ENCODE measurements at regions not wholly inside any gene's neighbourhood (a gene's known extent, or its start where the extent isn't known, plus 50 kb on each side); places are given as distances from the start of the nearest gene placed in this dataset.

DNA sequence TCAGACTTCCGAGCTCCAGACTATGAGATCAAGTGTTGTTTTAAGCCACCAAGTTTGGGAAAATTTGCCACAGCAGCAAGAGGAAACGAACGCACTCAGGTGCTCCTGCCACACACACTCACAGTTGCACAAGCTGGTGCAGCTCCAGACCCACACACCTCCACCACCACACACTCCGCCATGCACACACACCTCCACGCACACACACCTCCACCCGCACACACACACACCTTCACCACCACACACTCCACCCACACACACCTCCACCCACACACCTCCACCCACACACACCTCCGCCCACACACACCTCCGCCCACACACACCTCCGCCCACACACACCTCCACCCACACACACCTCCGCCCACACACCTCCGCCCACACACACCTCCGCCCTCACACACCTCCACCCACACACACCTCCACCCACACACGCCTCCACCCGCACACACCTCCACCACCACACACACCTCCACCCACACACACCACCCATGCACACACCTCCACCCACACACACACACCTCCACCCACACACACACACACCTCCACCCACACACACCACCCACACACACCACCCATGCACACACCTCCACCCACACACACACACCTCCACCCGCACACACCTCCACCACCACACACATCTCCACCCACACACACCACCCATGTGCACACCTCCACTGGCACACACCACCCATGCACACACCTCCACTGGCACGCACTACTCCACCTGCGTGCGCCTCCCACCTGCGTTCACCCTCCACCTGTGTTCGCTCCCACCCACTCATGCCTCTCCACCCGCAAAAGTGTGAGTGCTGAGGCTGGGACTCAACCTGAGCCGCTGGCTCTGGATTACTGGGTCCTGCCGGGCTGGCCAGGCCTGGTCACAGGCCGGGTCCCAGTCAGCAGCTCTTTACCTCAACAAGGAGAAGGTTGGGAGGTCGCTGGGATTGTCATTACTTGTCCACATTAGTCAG lies 175.6 kb downstream of the BMP7 start:
- DNase-seq = peak in 1 of 2 experiments; percentile 21

- peak; percentile 26 to 30 for DNase-seq
Measured at GRCh38 chr20:57091748-57092111, 174.7 kb downstream of the BMP7 start.

DNA sequence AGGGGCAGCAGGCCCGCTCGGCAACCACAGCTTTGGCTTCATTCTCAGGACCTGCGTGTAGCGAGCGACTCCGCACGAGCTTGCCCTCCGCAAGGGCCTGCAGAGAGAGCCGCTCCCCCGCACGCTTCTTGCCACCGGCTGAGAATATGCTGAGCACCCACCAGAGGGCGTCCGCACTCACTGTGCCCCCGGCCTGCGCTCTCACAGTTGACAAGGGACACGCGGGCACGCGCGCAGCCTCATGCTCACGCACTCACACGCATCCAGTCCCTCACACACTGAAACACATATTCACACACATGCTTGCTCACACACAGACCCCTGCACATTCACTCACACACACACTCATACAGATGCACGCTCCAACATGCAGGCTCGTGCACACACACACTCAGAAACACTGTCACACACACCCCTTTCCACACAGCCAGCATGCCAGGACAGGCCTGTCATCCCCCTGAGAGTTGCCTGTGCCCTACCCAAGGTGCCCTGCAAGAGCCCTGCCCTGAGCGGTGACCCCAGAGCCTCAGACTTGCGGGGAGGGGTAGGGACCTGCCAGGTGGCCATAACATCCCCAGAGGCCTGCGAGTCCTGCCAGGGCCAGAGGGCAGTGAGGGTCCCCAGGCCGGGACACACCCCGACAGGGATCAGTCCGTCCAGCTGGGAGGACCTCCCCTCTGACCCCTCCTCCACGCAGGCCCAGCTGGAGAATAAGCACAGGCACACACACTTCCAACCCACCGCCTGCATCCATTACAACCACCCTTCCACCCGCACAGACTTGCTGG lies 174.1 kb downstream of the BMP7 start:
- peak; percentile 71 to 79 for DNase-seq

DNA sequence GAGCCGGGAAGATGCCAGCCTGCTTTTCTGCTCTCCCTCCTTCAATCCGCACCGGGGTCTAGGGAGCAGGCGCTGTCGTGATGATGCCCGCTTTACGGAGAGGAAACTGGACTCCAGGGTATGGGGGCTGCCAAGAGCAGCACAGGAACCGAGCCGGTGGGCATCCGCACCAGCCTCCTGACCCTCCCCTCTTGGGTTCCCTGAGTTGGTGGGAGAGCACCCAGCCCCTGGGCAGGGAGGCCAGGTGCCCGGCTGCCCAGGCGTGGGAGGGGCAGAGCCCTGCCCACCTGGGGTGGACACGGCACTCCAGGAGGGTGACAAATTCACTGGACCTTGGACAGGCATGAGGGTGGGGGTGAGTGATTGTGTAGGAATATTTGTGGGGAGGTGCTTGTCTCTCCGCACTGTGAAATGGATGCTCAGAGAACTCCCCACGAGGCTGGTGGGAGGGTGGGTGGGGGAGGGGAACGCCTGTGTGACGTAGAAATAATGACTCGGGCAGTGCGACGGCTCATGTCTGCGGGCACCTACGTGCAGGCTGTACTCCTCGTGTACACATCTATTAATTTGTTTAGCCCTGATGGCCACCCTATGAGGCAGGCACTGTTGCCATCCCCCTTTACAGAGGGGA lies 173.4 kb downstream of the BMP7 start:
- no peak for DNase-seq

- no peak for DNase-seq
Measured at GRCh38 chr20:57093766-57094165, 172.7 kb downstream of the BMP7 start.

- no peak for DNase-seq
Measured at GRCh38 chr20:57094252-57094891, 172.1 kb downstream of the BMP7 start.

GRCh38 chr20:57094991-57095390 lies 171.4 kb downstream of the BMP7 start:
- DNase-seq = no peak

DNA sequence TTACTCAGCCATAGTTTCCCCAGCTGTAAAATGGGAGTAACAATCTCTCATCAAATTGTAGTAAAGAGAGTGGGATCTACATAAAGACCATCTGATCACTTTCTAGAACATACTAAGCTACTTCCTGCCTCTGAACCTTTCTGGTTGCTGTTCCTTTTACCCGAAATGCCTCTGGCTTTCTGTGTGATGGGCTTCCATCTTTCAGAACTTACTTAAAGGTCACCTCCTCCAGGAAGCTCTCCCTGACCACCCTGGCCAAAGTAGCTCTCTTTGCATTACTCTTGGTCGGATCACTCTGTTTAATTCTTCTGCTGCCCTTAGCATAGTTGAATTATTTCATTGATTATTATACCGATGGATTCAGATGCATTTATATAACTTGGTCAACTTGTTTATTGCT lies 171.0 kb downstream of the BMP7 start:
- no peak for DNase-seq

DNA sequence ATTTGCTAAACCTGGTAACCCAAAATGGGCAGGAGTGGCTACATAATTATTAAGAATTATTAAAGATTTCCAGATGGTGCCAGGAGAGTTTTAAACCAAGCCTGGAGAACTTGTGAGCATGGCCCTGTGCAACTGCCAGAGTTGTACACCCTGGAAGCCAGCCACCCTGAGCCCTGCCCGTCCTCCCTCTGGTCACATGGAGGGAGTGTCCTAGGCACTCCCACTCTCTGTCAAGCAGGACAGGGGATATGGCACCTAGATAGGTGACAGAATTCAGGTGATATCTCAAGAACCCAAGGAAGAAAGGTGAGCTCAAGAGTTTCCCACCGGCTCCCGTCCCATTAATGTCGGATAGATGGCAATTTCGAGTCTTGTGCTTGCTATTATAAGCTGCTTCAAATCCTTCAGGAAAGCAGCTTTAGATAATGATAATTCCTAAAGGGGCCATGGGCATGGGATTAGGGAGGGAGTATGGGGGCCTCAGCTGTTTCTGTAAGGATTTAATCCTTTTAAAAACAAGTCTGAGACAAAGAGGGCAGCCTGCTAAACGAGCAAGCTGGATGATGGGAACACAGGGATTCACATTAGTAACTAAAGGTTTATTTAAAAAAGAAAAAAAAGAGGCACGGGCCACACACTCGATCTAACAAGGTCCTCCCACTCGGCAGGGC lies 169.1 kb downstream of the BMP7 start:
- no peak for DNase-seq

DNA sequence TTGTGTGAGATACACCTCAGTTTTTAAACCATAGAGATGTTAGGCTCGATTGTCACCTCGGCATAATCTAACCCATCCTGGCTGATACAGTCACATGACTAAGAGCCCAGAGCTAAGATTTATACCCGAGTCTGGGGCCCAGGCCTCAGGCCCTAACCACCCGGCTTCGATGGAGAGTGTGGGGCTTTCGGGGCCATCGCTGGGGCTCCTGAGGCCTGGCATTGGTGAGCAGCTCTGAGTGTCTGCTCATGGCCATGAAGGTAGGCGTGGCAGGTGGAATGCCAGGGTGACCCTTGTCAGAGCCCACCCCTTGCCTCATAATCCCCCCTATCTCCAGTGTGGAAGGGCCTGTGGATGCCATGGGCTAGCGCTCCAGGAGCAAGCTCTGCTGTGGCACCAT lies 164.3 kb downstream of the BMP7 start:
- no peak for DNase-seq

- DNase-seq = no peak
Measured at GRCh38 chr20:57102566-57102965, 163.9 kb downstream of the BMP7 start.

- DNase-seq = no peak
Measured at GRCh38 chr20:57103146-57103800, 163.2 kb downstream of the BMP7 start.

GRCh38 chr20:57104113-57104512 lies 162.3 kb downstream of the BMP7 start:
- no peak for DNase-seq

GRCh38 chr20:57104651-57105204 lies 161.7 kb downstream of the BMP7 start:
- DNase-seq = no peak

GRCh38 chr20:57106030-57106682 lies 160.3 kb downstream of the BMP7 start:
- DNase-seq = no peak

- no peak for DNase-seq
Measured at GRCh38 chr20:57106692-57107091, 159.7 kb downstream of the BMP7 start.

- DNase-seq = no peak
Measured at GRCh38 chr20:57107208-57107607, 159.2 kb downstream of the BMP7 start.

- no peak for DNase-seq
Measured at GRCh38 chr20:57108218-57108617, 158.2 kb downstream of the BMP7 start.

DNA sequence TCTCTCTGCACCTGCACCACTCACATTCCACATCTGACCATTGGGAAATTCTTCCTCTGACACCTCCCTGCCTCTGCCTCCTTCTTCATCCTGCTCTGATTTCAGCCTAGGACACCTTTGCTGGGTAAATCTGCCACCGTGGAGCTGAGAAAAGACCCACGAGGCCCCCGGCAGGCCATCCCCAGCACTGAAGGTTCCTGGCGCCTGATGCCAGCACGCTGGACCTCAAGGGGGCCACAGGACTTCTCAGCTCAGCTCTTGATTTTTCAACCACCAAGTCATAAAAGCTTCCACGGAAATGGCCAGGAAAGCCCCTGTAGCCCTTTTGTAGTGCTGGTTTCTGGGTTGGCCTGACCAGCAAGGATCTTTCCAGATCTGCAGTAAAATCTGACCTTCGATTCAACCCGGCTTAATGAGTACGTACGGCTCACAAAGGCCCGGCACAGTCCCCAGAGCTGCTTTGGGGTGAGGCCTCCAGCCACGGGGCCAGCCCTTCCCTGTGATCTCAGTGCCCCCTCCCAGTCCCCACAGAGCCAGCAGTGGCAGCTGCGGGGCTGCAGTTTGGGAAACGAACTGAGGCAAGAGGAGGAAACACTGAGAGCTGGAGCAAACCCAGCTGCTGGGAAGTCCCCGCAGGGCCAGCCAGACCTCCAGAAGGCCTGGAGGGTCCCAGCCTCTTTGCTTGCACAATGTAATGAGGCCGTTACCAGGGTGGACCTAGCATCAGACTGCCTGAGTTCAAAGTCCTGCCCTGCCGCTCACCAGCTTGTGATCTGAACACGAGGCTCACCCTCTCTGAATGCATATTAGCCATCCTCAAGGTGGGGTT lies 157.5 kb downstream of the BMP7 start:
- DNase-seq = no peak

GRCh38 chr20:57109571-57109953 lies 156.9 kb downstream of the BMP7 start:
- no peak for DNase-seq
